HG03457 (cell line): ENCODE measurements at regions not wholly inside any gene's neighbourhood (a gene's known extent, or its start where the extent isn't known, plus 50 kb on each side); places are given as distances from the start of the nearest gene placed in this dataset.

Experiments
- ATAC-seq: cut with Tn5 transposase; IDR thresholded peaks from one replicate; pipeline ENCODE4 v1.9.1; 2021; ENCODE audit warnings: moderate number of reproducible peaks; ENCODE audit not compliant: unreplicated experiment

- ATAC-seq = no peak
Observed at GRCh38 chr18:40056079-40056692, 1898.8 kb upstream of the PIK3C3 start.

GRCh38 chr18:40055262-40055661 is 1899.8 kb upstream of the PIK3C3 start:
- no peak for ATAC-seq

GRCh38 chr18:40049716-40050115 is 1905.3 kb upstream of the PIK3C3 start:
- no peak for ATAC-seq

GRCh38 chr18:40048886-40049650 is 1906.0 kb upstream of the PIK3C3 start:
- no peak for ATAC-seq

GRCh38 chr18:40048253-40048652 is 1906.8 kb upstream of the PIK3C3 start:
- no peak for ATAC-seq

- no peak for ATAC-seq
Observed at GRCh38 chr18:40046596-40046995, 1908.4 kb upstream of the PIK3C3 start.

- no peak for ATAC-seq
Observed at GRCh38 chr18:40041951-40042350, 1913.1 kb upstream of the PIK3C3 start.

- no peak for ATAC-seq
Observed at GRCh38 chr18:40040574-40040973, 1914.5 kb upstream of the PIK3C3 start.

- ATAC-seq = no peak
Observed at GRCh38 chr18:40037356-40037755, 1917.7 kb upstream of the PIK3C3 start.

GRCh38 chr18:40036861-40037260 is 1918.2 kb upstream of the PIK3C3 start:
- ATAC-seq = no peak

GRCh38 chr18:40035966-40036365 is 1919.1 kb upstream of the PIK3C3 start:
- ATAC-seq = no peak

GRCh38 chr18:40032076-40032475 is 1923.0 kb upstream of the PIK3C3 start:
- ATAC-seq = no peak

GRCh38 chr18:40031435-40031834 is 1923.6 kb upstream of the PIK3C3 start:
- ATAC-seq = no peak

- no peak for ATAC-seq
Observed at GRCh38 chr18:40019797-40020392, 1935.1 kb upstream of the PIK3C3 start.

GRCh38 chr18:40018266-40018665 is 1936.8 kb upstream of the PIK3C3 start:
- no peak for ATAC-seq

- no peak for ATAC-seq
Observed at GRCh38 chr18:40017021-40017420, 1938.0 kb upstream of the PIK3C3 start.

- no peak for ATAC-seq
Observed at GRCh38 chr18:40016405-40016804, 1938.6 kb upstream of the PIK3C3 start.

GRCh38 chr18:40013001-40013609 is 1941.9 kb upstream of the PIK3C3 start:
- no peak for ATAC-seq

GRCh38 chr18:40011201-40011600 is 1943.8 kb upstream of the PIK3C3 start:
- ATAC-seq = no peak

- ATAC-seq = no peak
Observed at GRCh38 chr18:40006634-40007033, 1948.4 kb upstream of the PIK3C3 start.

GRCh38 chr18:40004246-40004645 is 1950.8 kb upstream of the PIK3C3 start:
- ATAC-seq = no peak

GRCh38 chr18:39998317-39998716 is 1956.7 kb upstream of the PIK3C3 start:
- ATAC-seq = no peak
